HL-60/S4 (cell line): ENCODE measurements at regions not wholly inside any gene's neighbourhood (a gene's known extent, or its start where the extent isn't known, plus 50 kb on each side); places are given as distances from the start of the nearest gene placed in this dataset.

Source experiments
- in situ Hi-C: fragments of 300-500 bp; cut with MboI; formaldehyde crosslinking; loops from 2 replicates; pipeline ENCODE4 v1.14.3; 2022; ENCODE audit warnings: low sequenced_read_pairs

- in situ Hi-C loops, result loop anchor here (25.0 kb wide), 1 partner anchor 441 kb away; no protein-coding TSS in a partner anchor
These were observed 228.7 kb downstream of the SKIDA1 start for GRCh38 chr10:21296575-21297355.

GRCh38 chr10:21293518-21294356 lies 231.7 kb downstream of the SKIDA1 start:
- in situ Hi-C loops, result loop anchor here (25.0 kb wide), 1 partner anchor 444 kb away; no protein-coding TSS in a partner anchor

- in situ Hi-C loops, result loop anchor here (25.0 kb wide), 1 partner anchor 444 kb away; no protein-coding TSS in a partner anchor
These were observed 232.5 kb downstream of the SKIDA1 start for GRCh38 chr10:21292763-21293517.

DNA sequence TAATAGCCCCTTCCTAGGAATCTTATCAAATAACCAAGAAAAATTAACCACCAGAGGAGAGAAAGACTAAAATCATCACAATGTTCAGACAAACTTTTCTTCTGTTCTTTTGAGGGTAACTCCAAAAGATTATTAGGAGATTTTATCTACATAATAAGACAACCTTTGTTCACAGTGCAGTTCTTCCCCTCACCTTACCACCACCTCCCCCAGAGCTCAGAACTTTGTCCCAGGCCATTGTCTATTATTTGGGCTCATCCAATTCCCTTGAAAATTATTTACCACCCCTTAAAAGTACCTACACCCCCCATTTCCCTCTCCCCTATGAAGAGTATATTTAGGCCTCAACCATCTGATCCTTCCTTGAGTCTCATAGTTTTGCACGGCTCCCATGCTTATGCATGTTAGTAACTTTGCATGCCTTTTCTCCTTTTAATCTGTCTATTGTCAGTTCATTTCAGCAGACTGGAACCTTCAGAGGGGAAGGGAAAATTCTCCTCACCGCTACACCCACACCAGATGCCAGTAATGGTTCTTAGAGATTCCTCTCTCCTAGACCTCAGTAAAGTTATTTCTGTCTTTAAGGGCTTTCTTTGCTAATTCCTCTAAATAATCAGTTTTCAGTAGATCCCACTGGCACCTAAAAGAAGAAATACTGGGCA lies 234.9 kb downstream of the SKIDA1 start:
- in situ Hi-C loops, result loop anchor here (25.0 kb wide), 1 partner anchor 447 kb away; no protein-coding TSS in a partner anchor

GRCh38 chr10:21289961-21290360 lies 235.5 kb downstream of the SKIDA1 start:
- in situ Hi-C loops, result loop anchor here (25.0 kb wide), 1 partner anchor 447 kb away; no protein-coding TSS in a partner anchor

DNA sequence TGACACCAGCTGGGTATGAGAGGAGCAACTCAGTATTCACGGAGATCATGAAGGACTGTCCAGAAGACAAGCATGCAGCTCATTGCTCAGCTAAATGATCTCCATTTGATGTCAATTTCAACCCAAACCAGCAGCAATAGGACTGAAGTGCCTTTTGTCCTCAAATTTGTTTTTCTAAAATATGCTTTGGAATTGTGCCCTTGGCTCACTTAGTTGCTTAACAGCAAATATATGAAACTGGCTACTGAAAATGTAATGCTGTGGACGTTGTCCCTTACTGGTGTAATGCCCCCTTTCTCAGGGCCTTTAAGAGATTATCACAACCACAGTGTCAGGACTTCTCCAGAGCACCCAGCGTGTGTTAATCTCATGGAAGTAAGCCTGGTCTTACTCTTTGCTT lies 236.2 kb downstream of the SKIDA1 start:
- in situ Hi-C loops, result loop anchor here (25.0 kb wide), 1 partner anchor 448 kb away; no protein-coding TSS in a partner anchor

GRCh38 chr10:21285742-21286331 lies 239.6 kb downstream of the SKIDA1 start:
- in situ Hi-C loops, result loop anchor here (25.0 kb wide), 1 partner anchor 451 kb away; no protein-coding TSS in a partner anchor

DNA sequence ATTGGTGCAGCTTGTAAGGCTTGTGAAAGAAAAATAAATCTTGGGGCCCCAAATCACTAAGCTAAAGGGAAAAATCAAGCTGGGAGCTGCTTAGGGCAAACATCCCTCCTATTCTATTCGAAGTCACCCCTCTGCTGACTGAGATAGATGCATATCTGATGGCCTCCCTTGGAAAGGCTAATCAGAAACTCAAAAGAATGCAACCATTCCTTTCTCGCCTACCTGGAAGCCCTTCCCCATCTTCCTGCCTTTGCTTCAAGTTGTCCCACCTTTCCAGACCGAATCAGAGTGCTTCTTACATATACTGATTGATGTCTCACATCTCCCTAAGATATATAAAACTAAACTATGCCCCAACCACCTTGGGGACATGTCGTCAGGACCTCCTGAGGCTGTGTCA lies 240.3 kb downstream of the SKIDA1 start:
- in situ Hi-C loops, result loop anchor here (25.0 kb wide), 1 partner anchor 452 kb away; no protein-coding TSS in a partner anchor

DNA sequence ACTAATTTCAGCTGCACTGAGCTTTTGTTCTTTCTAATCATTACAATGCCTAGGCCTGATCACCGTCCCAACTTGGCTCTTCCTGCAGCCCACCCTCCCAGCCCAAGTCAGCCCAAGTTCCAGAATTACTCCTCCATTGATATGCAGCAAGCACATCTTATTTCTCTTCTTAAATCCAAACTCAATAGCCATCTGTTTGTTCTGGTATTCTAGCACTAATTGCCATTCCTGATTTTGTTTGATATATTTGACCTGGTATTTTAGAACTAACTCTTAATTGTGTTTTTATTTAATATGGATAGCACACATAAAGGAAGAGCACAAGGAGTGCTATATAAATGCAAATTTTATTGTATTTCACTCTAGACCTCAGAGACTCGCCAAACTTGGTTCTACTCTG lies 241.2 kb downstream of the SKIDA1 start:
- in situ Hi-C loops, result loop anchor here (25.0 kb wide), 1 partner anchor 453 kb away; no protein-coding TSS in a partner anchor

GRCh38 chr10:21283053-21283452 lies 242.4 kb downstream of the SKIDA1 start:
- in situ Hi-C loops, result loop anchor here (25.0 kb wide), 1 partner anchor 454 kb away; no protein-coding TSS in a partner anchor

DNA sequence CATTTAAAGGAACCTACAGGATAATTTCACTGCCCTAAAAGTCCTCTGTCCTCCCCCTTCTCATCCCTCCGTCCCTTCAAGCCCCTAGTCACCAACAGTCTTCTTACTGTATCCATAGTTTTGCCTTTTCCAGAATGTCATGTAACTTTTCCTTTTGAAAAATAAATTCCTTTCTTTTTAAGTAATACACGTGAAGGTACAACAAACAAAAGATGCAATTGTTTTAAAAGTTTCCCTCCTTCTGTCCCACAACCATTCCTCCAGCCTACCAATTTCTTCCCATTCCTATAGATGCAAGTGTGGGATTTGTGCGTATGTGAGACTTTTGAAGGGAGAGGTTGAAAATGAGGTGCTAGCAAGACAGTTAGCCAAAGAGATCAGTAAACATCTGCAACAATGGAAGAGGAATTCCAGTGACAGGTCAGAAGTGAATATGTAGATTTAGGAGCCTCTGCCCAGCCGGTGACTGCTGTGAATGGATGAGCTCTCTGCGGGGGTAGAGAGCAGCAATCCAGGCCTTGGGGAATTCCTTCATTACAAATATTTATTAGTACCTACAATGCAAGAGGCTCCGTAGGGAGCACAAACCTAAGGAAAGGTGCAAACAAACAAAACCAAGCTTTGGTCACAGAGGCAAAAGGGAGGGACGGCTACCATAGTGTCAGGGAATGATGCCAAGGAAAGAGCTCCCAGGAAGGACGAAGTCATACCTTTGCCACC lies 243.6 kb downstream of the SKIDA1 start:
- in situ Hi-C loops, result loop anchor here (25.0 kb wide), 1 partner anchor 455 kb away; no protein-coding TSS in a partner anchor

DNA sequence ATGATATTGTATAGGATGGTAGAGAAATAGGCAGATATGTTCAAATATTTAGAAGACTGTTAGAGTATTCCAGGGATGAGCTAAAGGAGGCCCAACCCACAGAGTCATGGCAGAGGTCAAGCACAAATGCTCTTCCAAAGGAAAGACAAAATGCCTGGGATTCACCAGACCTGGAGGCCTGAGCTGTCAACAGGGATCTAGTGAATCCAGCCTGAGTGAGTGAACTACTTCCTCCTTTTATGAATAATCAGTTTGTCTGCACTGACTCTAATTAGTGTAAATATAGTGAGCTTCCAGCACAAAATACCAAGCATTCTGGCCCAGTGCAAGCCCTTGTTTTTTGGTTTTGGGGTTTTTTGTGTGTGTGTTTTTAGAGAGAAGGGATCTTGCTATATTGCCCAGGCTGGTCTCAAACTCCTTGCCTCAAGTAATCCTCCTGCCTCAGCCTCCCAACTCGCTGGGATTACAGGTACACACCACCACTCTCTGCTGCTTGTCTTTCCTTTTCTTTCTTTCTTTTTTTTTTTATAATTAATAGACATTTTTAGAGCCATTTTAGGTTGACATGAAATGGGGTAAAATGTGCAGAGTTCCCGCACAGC lies 244.4 kb downstream of the SKIDA1 start:
- in situ Hi-C loops, result loop anchor here (25.0 kb wide), 1 partner anchor 456 kb away; no protein-coding TSS in a partner anchor

DNA sequence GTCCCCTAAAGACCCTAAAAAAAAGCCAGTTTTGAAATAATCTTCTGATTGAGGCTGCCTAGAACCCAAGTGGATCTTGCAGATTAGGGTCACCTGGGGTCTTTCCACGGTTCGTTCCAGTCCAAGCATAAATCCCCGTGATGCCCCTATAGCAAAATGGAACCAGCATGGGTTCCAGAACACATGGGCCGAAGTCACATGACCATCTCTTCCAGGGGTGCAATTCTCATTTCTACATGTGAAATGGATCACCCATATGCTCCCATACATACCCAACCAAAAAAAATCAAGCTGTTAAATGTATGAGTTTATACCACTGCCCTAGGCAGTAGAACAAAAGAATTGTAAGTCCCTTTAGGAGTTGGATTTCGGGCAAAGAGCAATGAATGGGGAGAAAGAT lies 245.4 kb downstream of the SKIDA1 start:
- in situ Hi-C loops, result loop anchor here (25.0 kb wide), 1 partner anchor 457 kb away; no protein-coding TSS in a partner anchor

- in situ Hi-C loops, result loop anchor here (25.0 kb wide), 1 partner anchor 458 kb away; no protein-coding TSS in a partner anchor
These were observed 246.3 kb downstream of the SKIDA1 start for GRCh38 chr10:21279217-21279575.

DNA sequence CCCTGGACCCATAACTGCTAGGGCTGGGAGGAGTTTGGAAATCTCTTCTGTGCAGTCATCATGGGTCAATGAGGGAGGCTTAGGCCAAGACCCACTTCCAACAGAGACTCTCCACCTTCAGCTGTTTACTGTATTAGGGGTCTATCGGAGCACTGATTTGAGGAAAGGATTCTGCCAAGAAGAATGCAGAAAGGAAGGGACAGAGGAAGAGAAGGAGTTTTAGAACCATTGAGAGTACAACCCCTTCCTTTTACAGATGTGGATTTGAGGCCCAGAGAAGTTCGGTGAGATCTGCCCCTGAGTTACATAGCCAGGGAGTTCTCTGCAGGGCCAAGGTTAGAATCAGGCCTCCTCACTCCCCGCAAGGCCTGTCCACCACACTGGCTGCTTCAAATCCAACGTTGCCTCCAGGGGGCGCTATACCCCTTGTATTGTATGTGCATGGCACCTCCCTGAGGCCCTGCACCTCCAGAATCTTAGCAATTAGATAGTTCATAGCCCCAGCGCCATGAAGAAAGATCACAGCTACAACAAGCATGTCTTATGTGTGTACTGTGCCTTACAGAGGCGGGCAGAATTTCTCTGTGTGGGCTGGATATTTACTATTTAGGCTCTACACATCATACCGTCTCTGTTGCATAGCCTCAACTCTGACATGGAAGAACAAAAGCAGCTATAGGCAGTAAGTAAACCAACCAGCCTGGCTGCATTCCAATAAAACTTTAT lies 246.8 kb downstream of the SKIDA1 start:
- in situ Hi-C loops, result loop anchor here (25.0 kb wide), 1 partner anchor 459 kb away; no protein-coding TSS in a partner anchor

- in situ Hi-C loops, result loop anchor here (5.0 to 25.0 kb wide), 2 partner anchors 191 to 386 kb away; partner anchors contain the start of gene NEBL
These were observed 252.0 kb downstream of the SKIDA1 start for GRCh38 chr10:21273400-21273968.
